ENCODE measurements at regions not wholly inside any gene's neighbourhood (a gene's known extent, or its start where the extent isn't known, plus 50 kb on each side); places are given as distances from the start of the nearest gene placed in this dataset.

GRCh38 chr7:106736508-106737201, 75.7 kb upstream of the CCDC71L start:
- H3K4me3 ChIP-seq = no peak overlapping the region
- H3K4me1 ChIP-seq (ENCODE audit: insufficient read depth) = no peaks in the 10 kb centered on the region
- no peak overlapping the region for H2AFZ ChIP-seq
- H3K79me2 ChIP-seq = no peaks in the 10 kb centered on the region
- no peaks in the 10 kb centered on the region for H4K20me1 ChIP-seq (ENCODE audit: insufficient read depth, poor library complexity, severe bottlenecking)
- no peak overlapping the region for H3K27ac ChIP-seq
- no peak overlapping the region for H3K4me2 ChIP-seq
- peak; percentile 59 for DNase-seq (ENCODE audit: low spot score)
- 57% methylated on average over 5 of the region's 5 CpGs for WGBS (ENCODE audit: low lambda C conversion rate, missing lambda C conversion rate)
- H3K9me2 ChIP-seq (replicated peaks; ENCODE audit: insufficient read depth) = no peaks in the 10 kb centered on the region
- TF ChIP-seq CTCF (IDR thresholded peaks at IDR 0.05; ENCODE audit: poor library complexity) (peak; percentile 55), EZH2 (IDR thresholded peaks at IDR 0.05; ENCODE audit: borderline replicate concordance) (no peak), EZH2phosphoT487 (IDR thresholded peaks at IDR 0.05; ENCODE audit: low read depth, severe bottlenecking, unreplicated experiment) (no peak)
- H3K27me3 ChIP-seq = no peaks in the 10 kb centered on the region
- no peaks in the 10 kb centered on the region for H3K9me3 ChIP-seq (ENCODE audit: low read depth)
- H3K36me3 ChIP-seq (replicated peaks; ENCODE audit: insufficient read depth, low read depth) = no peaks in the 10 kb centered on the region

GRCh38 chr7:106737202-106737562, 76.2 kb upstream of the CCDC71L start:
- Histone ChIP-seq H3K36me3 (replicated peaks; ENCODE audit: insufficient read depth, low read depth) (no peaks in the 10 kb centered on the region), H2AFZ (no peak overlapping the region), H3K9me3 (ENCODE audit: low read depth) (no peaks in the 10 kb centered on the region), H3K4me2 (no peak overlapping the region), H3K4me3 (no peak overlapping the region), H3K9me2 (replicated peaks; ENCODE audit: insufficient read depth) (no peaks in the 10 kb centered on the region), H3K27me3 (no peaks in the 10 kb centered on the region), H3K79me2 (no peaks in the 10 kb centered on the region), H4K20me1 (ENCODE audit: insufficient read depth, poor library complexity, severe bottlenecking) (no peaks in the 10 kb centered on the region), H3K4me1 (ENCODE audit: insufficient read depth) (no peaks in the 10 kb centered on the region), H3K27ac (no peak overlapping the region)
- WGBS (ENCODE audit: low lambda C conversion rate, missing lambda C conversion rate) = 74% methylated on average over 1 of the region's 1 CpG
- TF ChIP-seq EZH2phosphoT487 (IDR thresholded peaks at IDR 0.05; ENCODE audit: low read depth, severe bottlenecking, unreplicated experiment) (no peak), CTCF (IDR thresholded peaks at IDR 0.05; ENCODE audit: poor library complexity) (peak; percentile 46)
- DNase-seq (ENCODE audit: low spot score) = no peak

GRCh38 chr7:106740806-106741205, 79.8 kb upstream of the CCDC71L start:
- no peaks in the 10 kb centered on the region for H3K27me3 ChIP-seq
- no peaks in the 10 kb centered on the region for H3K9me3 ChIP-seq (ENCODE audit: low read depth)
- no peak overlapping the region for H2AFZ ChIP-seq
- no peaks in the 10 kb centered on the region for H3K79me2 ChIP-seq
- no peak for DNase-seq (ENCODE audit: low spot score)
- H3K36me3 ChIP-seq (replicated peaks; ENCODE audit: insufficient read depth, low read depth) = no peaks in the 10 kb centered on the region
- no peaks in the 10 kb centered on the region for H3K9me2 ChIP-seq (replicated peaks; ENCODE audit: insufficient read depth)
- no peaks in the 10 kb centered on the region for H4K20me1 ChIP-seq (ENCODE audit: insufficient read depth, poor library complexity, severe bottlenecking)
- H3K4me1 ChIP-seq (ENCODE audit: insufficient read depth) = no peaks in the 10 kb centered on the region
- 94% methylated on average over 5 of the region's 5 CpGs for WGBS (ENCODE audit: low lambda C conversion rate, missing lambda C conversion rate)
- TF ChIP-seq CTCF (IDR thresholded peaks at IDR 0.05; ENCODE audit: poor library complexity) (no peak), EZH2phosphoT487 (IDR thresholded peaks at IDR 0.05; ENCODE audit: low read depth, severe bottlenecking, unreplicated experiment) (no peak), EZH2 (IDR thresholded peaks at IDR 0.05; ENCODE audit: borderline replicate concordance) (no peak)
- H3K4me2 ChIP-seq = no peak overlapping the region
- no peak overlapping the region for H3K27ac ChIP-seq
- H3K4me3 ChIP-seq = no peak overlapping the region
